IMR-90 (cell line): ENCODE measurements at regions not wholly inside any gene's neighbourhood (a gene's known extent, or its start where the extent isn't known, plus 50 kb on each side); places are given as distances from the start of the nearest gene placed in this dataset.

Experiments used
- ATAC-seq: fragments of 200-7000 bp; cut with Tn5 transposase; 2 replicates; pipeline ENCODE4 v1.9.1; 2020; ENCODE audit warnings: low read depth, mild to moderate bottlenecking, moderate library complexity
- BruUV-seq: library from RNA; stranded (reverse); fragments of 400-500 nt; replicated peaks from 2 replicates; lab custom pipeline; 2021; lab: Mats Ljungman, UMichigan
- CTCF ChIA-PET: fragments of 300-600 bp; formaldehyde crosslinking; extraction: SDS; loops from one replicate; lab custom pipeline; 2021; ENCODE audit warnings: antibody characterized with exemption; lab: Yijun Ruan, JAX
- POLR2A ChIA-PET: fragments of 300-600 bp; sonication (Branson Sonifier 250); formaldehyde crosslinking; loops from one replicate; lab custom pipeline; 2022; ENCODE audit warnings: antibody characterized with exemption; ENCODE audit not compliant: unreplicated experiment; lab: Charles Lee
- DNase-seq: peaks from one replicate; pipeline ENCODE4 v3.0.0; 2013
- H2AFZ ChIP-seq: replicated peaks from 2 replicates; pipeline ENCODE3; 2013; ENCODE audit warnings: low read length, mild to moderate bottlenecking; ENCODE audit not compliant: poor library complexity
- H2AK5ac ChIP-seq: 2 replicates; pipeline ENCODE4 v1.6.1; 2013; ENCODE audit warnings: low read depth, low read length, inconsistent platforms
- H2AK9ac ChIP-seq: replicated peaks from 2 replicates; pipeline ENCODE3; 2013; ENCODE audit warnings: mild to moderate bottlenecking, low read depth, low read length, moderate library complexity; ENCODE audit not compliant: poor library complexity
- H2BK120ac ChIP-seq: 2 replicates; pipeline ENCODE4 v1.6.1; 2013; ENCODE audit warnings: low read depth, low read length, inconsistent platforms
- H2BK15ac ChIP-seq: 3 replicates; pipeline ENCODE4 v1.6.1; 2013; ENCODE audit warnings: low read depth, low read length, inconsistent platforms
- H2BK20ac ChIP-seq: 2 replicates; pipeline ENCODE4 v1.6.1; 2013; ENCODE audit warnings: low read depth, mild to moderate bottlenecking, inconsistent platforms, low read length, moderate library complexity
- H2BK5ac ChIP-seq: 2 replicates; pipeline ENCODE4 v1.6.1; 2013; ENCODE audit warnings: mild to moderate bottlenecking, low read depth, low read length, inconsistent platforms; ENCODE audit not compliant: poor library complexity, severe bottlenecking
- H3K14ac ChIP-seq: replicated peaks from 2 replicates; pipeline ENCODE4 v1.6.1; 2013; ENCODE audit warnings: low read depth, low read length, inconsistent platforms
- H3K18ac ChIP-seq: 2 replicates; pipeline ENCODE4 v1.6.1; 2013; ENCODE audit warnings: low read depth, low read length, control low read depth
- H3K23ac ChIP-seq: 2 replicates; pipeline ENCODE4 v1.6.1; 2013; ENCODE audit warnings: low read depth, low read length, inconsistent platforms
- H3K27ac ChIP-seq: 2 replicates; pipeline ENCODE4 v1.5.1; 2013; ENCODE audit warnings: mild to moderate bottlenecking, control low read depth, low read length; ENCODE audit not compliant: insufficient read depth
- H3K27me3 ChIP-seq: 2 replicates; pipeline ENCODE4 v1.6.1; 2013; ENCODE audit warnings: low read length; ENCODE audit not compliant: control insufficient read depth, insufficient read depth
- H3K36me3 ChIP-seq: 2 replicates; pipeline ENCODE4 v1.6.1; 2013; ENCODE audit warnings: low read length, mixed read lengths; ENCODE audit not compliant: control insufficient read depth, insufficient read depth
- H3K4ac ChIP-seq: 2 replicates; pipeline ENCODE4 v1.6.1; 2013; ENCODE audit warnings: low read depth, low read length, inconsistent platforms
- H3K4me1 ChIP-seq: 2 replicates; pipeline ENCODE4 v1.6.1; 2013; ENCODE audit warnings: low read length, mixed read lengths; ENCODE audit not compliant: control insufficient read depth, insufficient read depth
- H3K4me2 ChIP-seq: 2 replicates; pipeline ENCODE4 v1.6.1; 2013; ENCODE audit warnings: low read depth, mild to moderate bottlenecking, control low read depth, low read length, moderate library complexity
- H3K4me3 ChIP-seq: 2 replicates; pipeline ENCODE4 v1.5.1; 2013; ENCODE audit warnings: low read depth, mild to moderate bottlenecking, control low read depth, low read length, moderate library complexity; ENCODE audit not compliant: insufficient read depth
- H3K56ac ChIP-seq: 2 replicates; pipeline ENCODE4 v1.6.1; 2013; ENCODE audit warnings: low read length, inconsistent platforms; ENCODE audit not compliant: insufficient read depth; ENCODE audit errors: extremely low read depth
- H3K79me1 ChIP-seq, 2 experiments: 2 replicates each; pipeline ENCODE4 v1.6.1; 2013; ENCODE audit warnings: low read length in 2 of 2, inconsistent platforms in 1 of 2, low read depth in 1 of 2
- H3K9ac ChIP-seq: 2 replicates; pipeline ENCODE4 v1.6.1; 2013; ENCODE audit warnings: low read depth, low read length, control low read depth
- H3K9me1 ChIP-seq: 2 replicates; pipeline ENCODE4 v1.6.1; 2013; ENCODE audit warnings: low read length, inconsistent platforms; ENCODE audit not compliant: insufficient read depth
- H3K9me3 ChIP-seq: 2 replicates; pipeline ENCODE4 v1.6.1; 2013; ENCODE audit warnings: low read length; ENCODE audit not compliant: control insufficient read depth, insufficient read depth
- H4K20me1 ChIP-seq: 2 replicates; pipeline ENCODE4 v1.6.1; 2013; ENCODE audit warnings: low read length, inconsistent platforms; ENCODE audit not compliant: insufficient read depth
- H4K5ac ChIP-seq: 2 replicates; pipeline ENCODE4 v1.6.1; 2013; ENCODE audit warnings: mild to moderate bottlenecking, low read depth, low read length, control low read depth
- H4K8ac ChIP-seq, 2 experiments: 2 replicates each; pipeline ENCODE4 v1.6.1; 2013; ENCODE audit warnings: low read depth in 2 of 2, low read length in 2 of 2, control low read depth in 1 of 2, inconsistent platforms in 1 of 2
- H4K91ac ChIP-seq: 2 replicates; pipeline ENCODE4 v1.6.1; 2013; ENCODE audit warnings: low read depth, low read length, inconsistent platforms; ENCODE audit not compliant: insufficient read depth
- CEBPB ChIP-seq: IDR thresholded peaks from 2 replicates; pipeline ENCODE4 v1.6.1; 2012; ENCODE audit warnings: low read depth, low read length, improper control_type of control experiment
- CHD1 ChIP-seq: IDR thresholded peaks from 2 replicates; pipeline ENCODE4 v1.6.1; 2012; ENCODE audit warnings: low read depth, low read length, improper control_type of control experiment
- CTCF ChIP-seq: conservative IDR thresholded peaks from 2 replicates; pipeline ENCODE4 v1.5.1; 2012; ENCODE audit warnings: mild to moderate bottlenecking, low read depth, low read length, improper control_type of control experiment
- ELK1 ChIP-seq: fragments of 150-350 bp; IDR thresholded peaks from 2 replicates; pipeline ENCODE4 v1.6.1; 2016; ENCODE audit warnings: low read depth, mild to moderate bottlenecking, low read length, moderate library complexity, borderline replicate concordance
- FOS ChIP-seq: fragments of 150-350 bp; IDR thresholded peaks from 2 replicates; pipeline ENCODE4 v1.6.1; 2016; ENCODE audit warnings: low read depth, low read length
- MAFK ChIP-seq: IDR thresholded peaks from 2 replicates; pipeline ENCODE4 v1.6.1; 2012; ENCODE audit warnings: low read depth, low read length, improper control_type of control experiment
- MAZ ChIP-seq: IDR thresholded peaks from 2 replicates; pipeline ENCODE4 v1.6.1; 2012; ENCODE audit warnings: low read depth, mild to moderate bottlenecking, low read length, improper control_type of control experiment, moderate library complexity, borderline replicate concordance
- MXI1 ChIP-seq: IDR thresholded peaks from 2 replicates; pipeline ENCODE4 v1.6.1; 2012; ENCODE audit warnings: low read depth, mild to moderate bottlenecking, low read length, moderate library complexity, borderline replicate concordance
- NFE2L2 ChIP-seq: fragments of 150-350 bp; IDR thresholded peaks from 2 replicates; pipeline ENCODE4 v1.6.1; 2016; ENCODE audit warnings: low read depth, mild to moderate bottlenecking, low read length
- POLR2A ChIP-seq: IDR thresholded peaks from 2 replicates; pipeline ENCODE4 v1.6.1; 2012; ENCODE audit warnings: mild to moderate bottlenecking, low read depth, low read length
- RAD21 ChIP-seq: IDR thresholded peaks from 2 replicates; pipeline ENCODE4 v1.6.1; 2012; ENCODE audit warnings: low read length, improper control_type of control experiment
- RCOR1 ChIP-seq: IDR thresholded peaks from 2 replicates; pipeline ENCODE4 v1.6.1; 2012; ENCODE audit warnings: mild to moderate bottlenecking, low read length, improper control_type of control experiment; ENCODE audit not compliant: insufficient replicate concordance
- RFX5 ChIP-seq: IDR thresholded peaks from 2 replicates; pipeline ENCODE4 v1.8.0; 2012; ENCODE audit warnings: low read depth, mild to moderate bottlenecking, low read length, moderate library complexity
- SMC3 ChIP-seq: fragments of 150-350 bp; IDR thresholded peaks from 2 replicates; pipeline ENCODE4 v1.6.1; 2016; ENCODE audit warnings: low read depth, mild to moderate bottlenecking, antibody characterized with exemption, low read length, moderate library complexity
- USF2 ChIP-seq: fragments of 150-350 bp; IDR thresholded peaks from 2 replicates; pipeline ENCODE4 v1.6.1; 2017; ENCODE audit warnings: mild to moderate bottlenecking, antibody characterized with exemption, low read length, low read depth
- WGBS, 2 experiments: methylation state at CpG; one replicate each; pipeline versions ENCODE4 v1.1.5 to v1.1.7; 2013; ENCODE audit warnings: missing lambda C conversion rate in 2 of 2; ENCODE audit not compliant: insufficient read length in 1 of 2; ENCODE audit errors: extremely low coverage in 2 of 2; 5-methylcytosine and 5-hydroxymethylcytosine counted together
- dilution Hi-C: fragments of 300-500 bp; cut with HindIII; formaldehyde crosslinking; loops from one replicate; pipeline ENCODE4 v1.14.3; 2018; ENCODE audit warnings: low sequenced_read_pairs; ENCODE audit not compliant: unreplicated experiment
- in situ Hi-C: fragments of 300-500 bp; cut with MboI; formaldehyde crosslinking; loops from 3 replicates; pipeline ENCODE4 v1.14.3; 2019; ENCODE audit warnings: low sequenced_read_pairs, inconsistent platforms, mixed read lengths
- intact Hi-C: fragments of 100-400 bp; cut with micrococcal nuclease; formaldehyde crosslinking; loops from 2 replicates; pipeline ENCODE4 v1.10.0; 2022

- Histone ChIP-seq H2AK9ac (no peak overlapping the region), H3K9me1 (no peaks in the 10 kb centered on the region), H3K23ac (no peak overlapping the region), H3K56ac (no peak overlapping the region), H4K5ac (no peak overlapping the region), H3K27me3 (no peaks in the 10 kb centered on the region), H3K79me1 (no peaks in the 10 kb centered on the region), H4K91ac (no peak overlapping the region), H3K18ac (no peak overlapping the region), H3K4me3 (no peak overlapping the region), H2BK20ac (no peak overlapping the region), H3K27ac (no peak overlapping the region), H2AFZ (no peak overlapping the region), H3K9ac (no peak overlapping the region), H3K4me2 (no peak overlapping the region), H3K4me1 (no peaks in the 10 kb centered on the region), H2BK15ac (no peak overlapping the region), H2BK5ac (no peak overlapping the region), H3K9me3 (no peaks in the 10 kb centered on the region; the same call in 1 of the 2 replicates), H2AK5ac (no peak overlapping the region), H3K4ac (no peak overlapping the region), H3K14ac (no peak overlapping the region), H4K20me1 (no peaks in the 10 kb centered on the region), H3K36me3 (no peaks in the 10 kb centered on the region), H2BK120ac (no peak overlapping the region), H4K8ac (no peak overlapping the region)
- dilution Hi-C loops (no loop called here), in situ Hi-C loops (no loop called here), intact Hi-C loops (no loop called here)
- no TSS peak for BruUV-seq
- DNase-seq (no peak), ATAC-seq (no peak)
- ChIA-PET CTCF (no interaction called here), POLR2A (no interaction called here)
- TF ChIP-seq MXI1 (no peak), RAD21 (no peak), USF2 (no peak), MAZ (no peak), RCOR1 (no peak), CHD1 (no peak), FOS (no peak), MAFK (no peak), POLR2A (no peak), RFX5 (no peak), NFE2L2 (no peak), CEBPB (no peak), CTCF (no peak), ELK1 (no peak), SMC3 (no peak)
- WGBS, 2 experiments, result 14% methylated on average over 1 of the region's 6 CpGs; no CpG with 5 or more reads in 1 of the 2 experiments
Observed at GRCh38 chrX:149267878-149268813, 237.0 kb downstream of the IDS start.
